ENCODE measurements at regions not wholly inside any gene's neighbourhood (a gene's known extent, or its start where the extent isn't known, plus 50 kb on each side); places are given as distances from the start of the nearest gene placed in this dataset.

DNA sequence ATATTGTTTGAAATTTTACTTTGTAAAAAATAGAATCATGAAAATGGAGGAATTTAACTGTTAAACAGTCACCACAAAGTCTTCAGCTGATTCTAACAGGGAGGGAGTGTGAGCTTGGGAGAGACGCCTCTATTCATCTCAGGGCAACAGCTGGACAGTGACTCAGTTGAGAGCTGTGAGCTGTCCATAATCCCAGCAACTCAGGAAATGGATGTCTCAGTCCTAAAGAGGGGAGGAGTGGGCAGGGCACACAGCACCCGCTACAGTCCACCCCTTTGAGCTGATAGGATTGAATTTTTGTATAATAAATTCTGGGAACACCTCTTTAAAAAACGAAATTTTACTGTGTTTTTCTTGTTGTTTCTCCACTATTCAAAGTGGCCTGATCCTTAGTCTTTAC is 255.1 kb upstream of the THUMPD2 start:
- ATAC-seq, result no peak
- H3K9me2 ChIP-seq (ENCODE audit: insufficient read depth), result no peaks in the 10 kb centered on the region; the same call in 1 of the 2 replicates
- no peak overlapping the region for H3K4me3 ChIP-seq
- H3K27ac ChIP-seq (ENCODE audit: low read depth), result no peak overlapping the region
- TF ChIP-seq POLR2AphosphoS5 (IDR thresholded peaks at IDR 0.05; ENCODE audit: low read depth) (no peak), ETS1 (IDR thresholded peaks at IDR 0.05) (no peak), STAT1 (IDR thresholded peaks at IDR 0.05; ENCODE audit: unreplicated experiment) (no peak)
- H3K4me2 ChIP-seq, result no peak overlapping the region
- H3F3A ChIP-seq (replicated peaks; ENCODE audit: low read depth), result no peaks in the 10 kb centered on the region
- DNase-seq (ENCODE audit: low spot score), result no peak
- H4K20me1 ChIP-seq (replicated peaks; ENCODE audit: insufficient read depth), result no peaks in the 10 kb centered on the region
- H3K36me3 Mint-ChIP-seq (ENCODE audit: low read depth), result no peaks in the 10 kb centered on the region
- peaks cover 13% of the 10 kb centered on the region; the same call in 2 of the 3 replicates for H3K9me3 Mint-ChIP-seq
- H2AFZ ChIP-seq, result no peak overlapping the region
- no peaks in the 10 kb centered on the region for H3K79me2 ChIP-seq (replicated peaks; ENCODE audit: insufficient read depth)
- no peaks in the 10 kb centered on the region for H3K4me1 ChIP-seq (ENCODE audit: insufficient read depth)
- H3K27ac Mint-ChIP-seq, result no peak overlapping the region
- peaks cover 6% of the 10 kb centered on the region for H3K27me3 Mint-ChIP-seq (ENCODE audit: insufficient read depth, low read depth, poor library complexity)
- H3K4me3 Mint-ChIP-seq, result no peak overlapping the region
- no peaks in the 10 kb centered on the region for H3K27me3 ChIP-seq (ENCODE audit: insufficient read depth)
- H3K36me3 ChIP-seq (ENCODE audit: insufficient read depth), result no peaks in the 10 kb centered on the region
- H3K4me1 Mint-ChIP-seq, result no peaks in the 10 kb centered on the region

DNA sequence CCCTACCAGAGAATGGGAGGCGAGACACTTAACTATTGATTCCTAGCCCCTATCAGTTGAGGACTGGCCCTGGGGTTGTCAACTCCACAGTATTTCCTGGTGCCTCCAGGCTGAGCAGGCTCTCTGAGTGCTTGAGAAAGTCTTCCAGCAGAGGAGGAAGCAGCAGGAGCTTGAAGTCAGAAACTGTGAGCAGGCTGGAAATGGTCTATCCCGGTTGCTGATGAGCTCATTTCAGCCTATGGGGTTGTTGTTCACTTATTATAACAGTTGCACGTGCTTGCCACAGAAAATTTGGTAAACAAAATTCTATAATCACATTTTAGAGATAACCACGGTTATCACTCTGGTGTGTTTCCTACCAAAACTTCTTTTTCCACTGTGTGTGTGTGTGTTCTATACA is 254.7 kb upstream of the THUMPD2 start:
- no peaks in the 10 kb centered on the region for H3K4me1 ChIP-seq (ENCODE audit: insufficient read depth)
- H2AFZ ChIP-seq, result no peak overlapping the region
- H3K27me3 ChIP-seq (ENCODE audit: insufficient read depth), result no peaks in the 10 kb centered on the region
- no peaks in the 10 kb centered on the region; the same call in 1 of the 2 replicates for H3K9me2 ChIP-seq (ENCODE audit: insufficient read depth)
- H3K36me3 Mint-ChIP-seq (ENCODE audit: low read depth), result no peaks in the 10 kb centered on the region
- no peak overlapping the region for H3K27ac Mint-ChIP-seq
- H4K20me1 ChIP-seq (replicated peaks; ENCODE audit: insufficient read depth), result no peaks in the 10 kb centered on the region
- H3F3A ChIP-seq (replicated peaks; ENCODE audit: low read depth), result no peaks in the 10 kb centered on the region
- H3K36me3 ChIP-seq (ENCODE audit: insufficient read depth), result no peaks in the 10 kb centered on the region
- H3K9me3 Mint-ChIP-seq, result peaks cover 13% of the 10 kb centered on the region; the same call in 2 of the 3 replicates
- H3K4me3 ChIP-seq, result no peak overlapping the region
- H3K4me1 Mint-ChIP-seq, result no peaks in the 10 kb centered on the region
- H3K4me2 ChIP-seq, result no peak overlapping the region
- peaks cover 6% of the 10 kb centered on the region for H3K27me3 Mint-ChIP-seq (ENCODE audit: insufficient read depth, low read depth, poor library complexity)
- ATAC-seq, result no peak
- H3K4me3 Mint-ChIP-seq, result no peak overlapping the region
- no peaks in the 10 kb centered on the region for H3K79me2 ChIP-seq (replicated peaks; ENCODE audit: insufficient read depth)
- DNase-seq (ENCODE audit: low spot score), result no peak
- H3K27ac ChIP-seq (ENCODE audit: low read depth), result no peak overlapping the region
- TF ChIP-seq CTCF (conservative IDR thresholded peaks at IDR 0.05; ENCODE audit: low read depth in 2 of 2), result no peak
- TF ChIP-seq EZH2phosphoT487 (IDR thresholded peaks at IDR 0.05; ENCODE audit: unreplicated experiment), result no peak
- no peak for TF ChIP-seq ZNF331 (CRISPR knock-in tag; IDR thresholded peaks at IDR 0.05; ENCODE audit: low read depth)
- no peak for TF ChIP-seq STAT1 (IDR thresholded peaks at IDR 0.05; ENCODE audit: unreplicated experiment)
- TF ChIP-seq CREB1 (CRISPR knock-in tag; IDR thresholded peaks at IDR 0.05; ENCODE audit: low read depth), result no peak
- no peak for TF ChIP-seq JUNB (IDR thresholded peaks at IDR 0.05; ENCODE audit: unreplicated experiment)
- TF ChIP-seq EZH2 (IDR thresholded peaks at IDR 0.05; ENCODE audit: low read depth, unreplicated experiment), result no peak
- TF ChIP-seq ETS1 (IDR thresholded peaks at IDR 0.05), result no peak
- TF ChIP-seq, protein P1, sequence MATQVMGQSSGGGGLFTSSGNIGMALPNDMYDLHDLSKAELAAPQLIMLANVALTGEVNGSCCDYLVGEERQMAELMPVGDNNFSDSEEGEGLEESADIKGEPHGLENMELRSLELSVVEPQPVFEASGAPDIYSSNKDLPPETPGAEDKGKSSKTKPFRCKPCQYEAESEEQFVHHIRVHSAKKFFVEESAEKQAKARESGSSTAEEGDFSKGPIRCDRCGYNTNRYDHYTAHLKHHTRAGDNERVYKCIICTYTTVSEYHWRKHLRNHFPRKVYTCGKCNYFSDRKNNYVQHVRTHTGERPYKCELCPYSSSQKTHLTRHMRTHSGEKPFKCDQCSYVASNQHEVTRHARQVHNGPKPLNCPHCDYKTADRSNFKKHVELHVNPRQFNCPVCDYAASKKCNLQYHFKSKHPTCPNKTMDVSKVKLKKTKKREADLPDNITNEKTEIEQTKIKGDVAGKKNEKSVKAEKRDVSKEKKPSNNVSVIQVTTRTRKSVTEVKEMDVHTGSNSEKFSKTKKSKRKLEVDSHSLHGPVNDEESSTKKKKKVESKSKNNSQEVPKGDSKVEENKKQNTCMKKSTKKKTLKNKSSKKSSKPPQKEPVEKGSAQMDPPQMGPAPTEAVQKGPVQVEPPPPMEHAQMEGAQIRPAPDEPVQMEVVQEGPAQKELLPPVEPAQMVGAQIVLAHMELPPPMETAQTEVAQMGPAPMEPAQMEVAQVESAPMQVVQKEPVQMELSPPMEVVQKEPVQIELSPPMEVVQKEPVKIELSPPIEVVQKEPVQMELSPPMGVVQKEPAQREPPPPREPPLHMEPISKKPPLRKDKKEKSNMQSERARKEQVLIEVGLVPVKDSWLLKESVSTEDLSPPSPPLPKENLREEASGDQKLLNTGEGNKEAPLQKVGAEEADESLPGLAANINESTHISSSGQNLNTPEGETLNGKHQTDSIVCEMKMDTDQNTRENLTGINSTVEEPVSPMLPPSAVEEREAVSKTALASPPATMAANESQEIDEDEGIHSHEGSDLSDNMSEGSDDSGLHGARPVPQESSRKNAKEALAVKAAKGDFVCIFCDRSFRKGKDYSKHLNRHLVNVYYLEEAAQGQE (IDR thresholded peaks at IDR 0.05; ENCODE audit: unreplicated experiment), result no peak
- no peak for TF ChIP-seq POLR2AphosphoS5 (IDR thresholded peaks at IDR 0.05; ENCODE audit: low read depth)
- TF ChIP-seq ZNF114 (CRISPR knock-in tag; IDR thresholded peaks at IDR 0.05), result no peak
- TF ChIP-seq NANOG (IDR thresholded peaks at IDR 0.05; ENCODE audit: borderline replicate concordance), result no peak

Measured in GM23338 (cell line).